ENCODE measurements at regions not wholly inside any gene's neighbourhood (a gene's known extent, or its start where the extent isn't known, plus 50 kb on each side); places are given as distances from the start of the nearest gene placed in this dataset.

- TF ChIP-seq EZH2 (IDR thresholded peaks at IDR 0.05) (no peak), POLR2AphosphoS5 (IDR thresholded peaks at IDR 0.05; ENCODE audit: borderline replicate concordance, low read depth, low read length) (no peak)
These were observed 206.3 kb upstream of the GULP1 start for GRCh38 chr2:188085421-188085820.
